WTC11 (cell line): ENCODE measurements at regions not wholly inside any gene's neighbourhood (a gene's known extent, or its start where the extent isn't known, plus 50 kb on each side); places are given as distances from the start of the nearest gene placed in this dataset.

Source experiments
- ATAC-seq: fragments of 200-7000 bp; cut with Tn5 transposase; 2 replicates; pipeline ENCODE4 v1.10.0; 2021; ENCODE audit warnings: mild to moderate bottlenecking, moderate library complexity
- CTCF ChIA-PET: fragments of 300-600 bp; sonication (Branson Sonifier 250); formaldehyde crosslinking; loops from one replicate; lab custom pipeline; 2021; ENCODE audit warnings: antibody characterized with exemption; lab: Charles Lee
- POLR2A ChIA-PET: fragments of 350-600 bp; sonication (Branson Sonifier 250); formaldehyde crosslinking; loops from one replicate; lab custom pipeline; 2021; ENCODE audit warnings: antibody characterized with exemption; lab: Charles Lee
- DNase-seq: peaks from one replicate; pipeline ENCODE4 v3.0.0; 2021; ENCODE audit warnings: low spot score
- H3K27ac Mint-ChIP-seq: 2 replicates; pipeline ENCODE4 v1.8.0; 2021; ENCODE audit warnings: mixed read lengths
- H3K27me3 Mint-ChIP-seq: 2 replicates; pipeline ENCODE4 v1.8.0; 2021; ENCODE audit warnings: low read depth, mild to moderate bottlenecking, moderate library complexity, mixed read lengths
- H3K36me3 Mint-ChIP-seq: 2 replicates; pipeline ENCODE4 v1.8.0; 2021; ENCODE audit warnings: mixed read lengths
- H3K4me1 Mint-ChIP-seq: 2 replicates; pipeline ENCODE4 v1.8.0; 2022; ENCODE audit warnings: mixed read lengths
- H3K4me3 Mint-ChIP-seq: 2 replicates; pipeline ENCODE4 v1.8.0; 2021; ENCODE audit warnings: mild to moderate bottlenecking, moderate library complexity, mixed read lengths
- H3K9me3 Mint-ChIP-seq: 2 replicates; pipeline ENCODE4 v1.8.0; 2021; ENCODE audit warnings: mixed read lengths
- ARID4B ChIP-seq: sonication (generic); formaldehyde crosslinking; IDR thresholded peaks from 2 replicates; pipeline ENCODE4 v1.8.0; 2023; ENCODE audit warnings: missing genetic modification reagents, mild to moderate bottlenecking, borderline replicate concordance
- ATF6 ChIP-seq: sonication (generic); formaldehyde crosslinking; IDR thresholded peaks from 2 replicates; pipeline ENCODE4 v1.8.1; 2023; ENCODE audit warnings: mild to moderate bottlenecking, missing genetic modification reagents
- CBFB ChIP-seq: sonication (generic); formaldehyde crosslinking; IDR thresholded peaks from 2 replicates; pipeline ENCODE4 v1.8.1; 2022; ENCODE audit warnings: mild to moderate bottlenecking, low read depth, missing genetic modification reagents
- CREB1 ChIP-seq: sonication (generic); formaldehyde crosslinking; IDR thresholded peaks from 2 replicates; pipeline ENCODE4 v1.8.0; 2023; ENCODE audit warnings: mild to moderate bottlenecking, missing genetic modification reagents
- CREM ChIP-seq: sonication (generic); formaldehyde crosslinking; IDR thresholded peaks from 2 replicates; pipeline ENCODE4 v1.8.1; 2022; ENCODE audit warnings: mild to moderate bottlenecking, missing genetic modification reagents, moderate library complexity
- E2F4 ChIP-seq: sonication (generic); formaldehyde crosslinking; IDR thresholded peaks from 2 replicates; pipeline ENCODE4 v1.8.1; 2022; ENCODE audit warnings: low read depth, mild to moderate bottlenecking, moderate library complexity, missing genetic modification reagents, borderline replicate concordance
- ELF4 ChIP-seq: sonication (generic); formaldehyde crosslinking; IDR thresholded peaks from 2 replicates; pipeline ENCODE4 v1.8.1; 2022; ENCODE audit warnings: low read depth, mild to moderate bottlenecking, moderate library complexity, missing genetic modification reagents
- ESRRA ChIP-seq: sonication (generic); formaldehyde crosslinking; IDR thresholded peaks from 2 replicates; pipeline ENCODE4 v1.8.1; 2022; ENCODE audit warnings: mild to moderate bottlenecking, missing genetic modification reagents, borderline replicate concordance
- FOXK1 ChIP-seq: sonication (generic); formaldehyde crosslinking; IDR thresholded peaks from 2 replicates; pipeline ENCODE4 v1.8.0; 2022; ENCODE audit warnings: mild to moderate bottlenecking, moderate library complexity, missing genetic modification reagents
- JUN ChIP-seq: sonication (generic); formaldehyde crosslinking; IDR thresholded peaks from 2 replicates; pipeline ENCODE4 v1.8.0; 2023; ENCODE audit warnings: mild to moderate bottlenecking, missing genetic modification reagents
- KAT7 ChIP-seq: sonication (generic); formaldehyde crosslinking; IDR thresholded peaks from 2 replicates; pipeline ENCODE4 v1.8.1; 2023; ENCODE audit warnings: missing genetic modification reagents, mild to moderate bottlenecking, borderline replicate concordance
- OVOL2 ChIP-seq: fragments of 250-450 bp; sonication (Bioruptor Pico); IDR thresholded peaks from 2 replicates; pipeline ENCODE4 v1.9.0; 2021; ENCODE audit warnings: mild to moderate bottlenecking, borderline replicate concordance
- TCF7 ChIP-seq: sonication (generic); formaldehyde crosslinking; IDR thresholded peaks from 2 replicates; pipeline ENCODE4 v1.8.0; 2022; ENCODE audit warnings: mild to moderate bottlenecking, low read depth, missing genetic modification reagents, moderate library complexity
- ZBTB21 ChIP-seq: sonication (generic); formaldehyde crosslinking; IDR thresholded peaks from 2 replicates; pipeline ENCODE4 v1.8.1; 2023; ENCODE audit warnings: mild to moderate bottlenecking, missing genetic modification reagents, borderline replicate concordance
- ZNF671 ChIP-seq: fragments of 250-450 bp; sonication (Bioruptor Pico); IDR thresholded peaks from 2 replicates; pipeline ENCODE4 v1.8.0; 2021; ENCODE audit warnings: mild to moderate bottlenecking
- TF ChIP-seq, protein P1 (sequence below): sonication (generic); formaldehyde crosslinking; IDR thresholded peaks from 2 replicates; pipeline ENCODE4 v1.8.1; 2022; ENCODE audit warnings: mild to moderate bottlenecking, missing genetic modification reagents, moderate library complexity, borderline replicate concordance

DNA sequence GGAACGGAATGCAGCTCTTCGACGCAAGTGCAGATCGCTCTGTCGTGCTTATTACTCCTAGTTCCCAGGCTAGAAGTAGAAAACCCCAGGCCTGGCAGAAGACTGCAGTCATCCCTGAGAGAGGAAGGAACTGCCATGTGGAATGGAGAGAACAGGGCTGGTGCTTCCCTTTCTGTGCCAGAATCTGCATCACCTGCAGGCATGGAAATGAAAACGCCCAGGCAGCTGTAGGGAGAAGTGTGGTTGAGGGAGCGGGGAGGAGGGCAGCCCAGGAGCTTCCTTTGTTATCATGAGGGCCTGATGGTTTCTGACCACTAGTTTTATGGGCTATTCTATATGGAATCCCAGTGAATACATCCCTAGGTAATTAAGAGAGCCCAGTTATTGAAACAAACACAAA is 79.4 kb upstream of the SMIM21 start:
- H3K27me3 Mint-ChIP-seq: no peaks in the 10 kb centered on the region
- peaks cover 11% of the 10 kb centered on the region for H3K9me3 Mint-ChIP-seq
- ChIA-PET CTCF (no interaction called here), POLR2A (no interaction called here)
- H3K4me3 Mint-ChIP-seq: no peak overlapping the region
- H3K36me3 Mint-ChIP-seq: peaks cover 10% of the 10 kb centered on the region
- H3K27ac Mint-ChIP-seq: no peak overlapping the region
- ATAC-seq: no peak
- DNase-seq: no peak
- TF ChIP-seq FOXK1 (CRISPR knock-in tag) (no peak), ELF4 (no peak), ESRRA (CRISPR knock-in tag) (no peak), ZBTB21 (CRISPR knock-in tag) (no peak)
- H3K4me1 Mint-ChIP-seq: peaks cover 13% of the 10 kb centered on the region

GRCh38 chr18:75504469-75504868 is 77.0 kb upstream of the SMIM21 start:
- CTCF ChIA-PET: no interaction called here
- no peak for ATAC-seq
- POLR2A ChIA-PET: no interaction called here
- no peak for DNase-seq
- Mint-ChIP-seq H3K27ac (no peak overlapping the region), H3K27me3 (no peaks in the 10 kb centered on the region), H3K9me3 (no peaks in the 10 kb centered on the region), H3K4me3 (no peak overlapping the region), H3K4me1 (peaks cover 1% of the 10 kb centered on the region), H3K36me3 (no peaks in the 10 kb centered on the region)
- no peak for TF ChIP-seq CREB1
- no peak for TF ChIP-seq KAT7

DNA sequence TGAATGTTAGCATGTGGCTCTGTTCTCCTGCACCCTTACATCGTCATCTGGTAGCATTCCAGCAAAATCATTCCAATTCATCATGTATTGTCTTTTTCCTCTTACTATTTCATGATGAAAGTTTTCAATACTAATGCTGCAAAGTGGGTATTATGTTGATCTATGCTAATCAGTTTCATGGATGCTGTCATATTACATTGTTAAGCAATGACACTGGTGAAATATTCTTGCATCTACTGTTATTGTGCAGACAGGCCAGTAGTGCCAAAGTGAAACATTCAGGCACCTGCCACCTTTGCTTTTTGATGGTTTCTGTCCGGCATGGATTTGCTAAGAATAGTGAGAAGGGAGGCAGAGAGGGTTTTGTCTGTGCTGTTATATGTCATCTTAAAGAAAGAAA is 76.1 kb upstream of the SMIM21 start:
- ATAC-seq: no peak

GRCh38 chr18:75502286-75502685 is 74.8 kb upstream of the SMIM21 start:
- Mint-ChIP-seq H3K27me3 (no peaks in the 10 kb centered on the region), H3K9me3 (no peaks in the 10 kb centered on the region), H3K4me1 (no peaks in the 10 kb centered on the region), H3K27ac (no peak overlapping the region), H3K36me3 (no peaks in the 10 kb centered on the region), H3K4me3 (no peak overlapping the region)
- no peak for TF ChIP-seq ELF4
- no peak for DNase-seq
- CTCF ChIA-PET: no interaction called here
- POLR2A ChIA-PET: no interaction called here
- ATAC-seq: no peak

More for the DNA sequence above, 76.1 kb upstream of the SMIM21 start:
- Mint-ChIP-seq H3K4me3 (no peak overlapping the region), H3K27me3 (no peaks in the 10 kb centered on the region), H3K27ac (no peak overlapping the region), H3K4me1 (no peaks in the 10 kb centered on the region)
- ChIA-PET POLR2A (no interaction called here), CTCF (no interaction called here)
- TF ChIP-seq CBFB (CRISPR knock-in tag) (no peak), ZNF671 (CRISPR knock-in tag) (no peak), TCF7 (CRISPR knock-in tag) (no peak)
- TF ChIP-seq, protein P1, sequence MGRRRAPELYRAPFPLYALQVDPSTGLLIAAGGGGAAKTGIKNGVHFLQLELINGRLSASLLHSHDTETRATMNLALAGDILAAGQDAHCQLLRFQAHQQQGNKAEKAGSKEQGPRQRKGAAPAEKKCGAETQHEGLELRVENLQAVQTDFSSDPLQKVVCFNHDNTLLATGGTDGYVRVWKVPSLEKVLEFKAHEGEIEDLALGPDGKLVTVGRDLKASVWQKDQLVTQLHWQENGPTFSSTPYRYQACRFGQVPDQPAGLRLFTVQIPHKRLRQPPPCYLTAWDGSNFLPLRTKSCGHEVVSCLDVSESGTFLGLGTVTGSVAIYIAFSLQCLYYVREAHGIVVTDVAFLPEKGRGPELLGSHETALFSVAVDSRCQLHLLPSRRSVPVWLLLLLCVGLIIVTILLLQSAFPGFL: no peak
- TF ChIP-seq, all 79 proteins: peak for 0
- no peaks in the 10 kb centered on the region for H3K9me3 Mint-ChIP-seq
- H3K36me3 Mint-ChIP-seq: no peaks in the 10 kb centered on the region
- no peak for DNase-seq

DNA sequence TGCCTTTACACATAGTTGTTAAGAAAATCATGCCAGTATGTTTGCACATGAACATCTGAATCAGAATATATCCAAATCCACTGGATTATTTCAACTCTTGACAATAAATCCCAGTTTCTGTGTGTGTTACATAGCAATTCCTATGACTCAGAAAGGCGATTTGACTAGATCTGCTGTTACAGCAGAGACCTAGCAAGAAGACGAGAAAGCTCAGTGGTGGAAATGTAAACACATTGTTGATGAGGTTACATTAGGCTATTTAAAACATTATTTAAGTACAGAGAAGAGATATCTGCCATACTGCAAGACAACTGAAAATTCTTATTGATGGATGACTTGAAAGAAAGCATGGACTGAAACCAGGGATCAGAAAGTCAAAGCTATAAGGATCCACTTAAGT is 73.0 kb upstream of the SMIM21 start:
- DNase-seq (no peak), ATAC-seq (no peak)
- Mint-ChIP-seq H3K27ac (no peak overlapping the region), H3K27me3 (no peaks in the 10 kb centered on the region), H3K4me1 (no peaks in the 10 kb centered on the region), H3K36me3 (no peaks in the 10 kb centered on the region), H3K9me3 (no peaks in the 10 kb centered on the region), H3K4me3 (no peak overlapping the region)
- ChIA-PET CTCF (interaction anchor here (1.0 to 1.4 kb wide), 2 partner anchors 22 to 191 kb away, joined by 4 to 6 read pairs; no protein-coding TSS in a partner anchor), POLR2A (no interaction called here)
- TF ChIP-seq E2F4 (CRISPR knock-in tag): no peak
- no peak for TF ChIP-seq ATF6 (CRISPR knock-in tag)
- TF ChIP-seq CREM (CRISPR knock-in tag): no peak
- TF ChIP-seq ARID4B (CRISPR knock-in tag): no peak
- no peak for TF ChIP-seq OVOL2
- no peak for TF ChIP-seq JUN (CRISPR knock-in tag)
